Right cardiac atrium (tissue), 5 donors: ENCODE measurements at regions not wholly inside any gene's neighbourhood (a gene's known extent, or its start where the extent isn't known, plus 50 kb on each side); places are given as distances from the start of the nearest gene placed in this dataset.

Experiments
- ATAC-seq, 2 donors: fragments of 200-7000 bp; cut with Tn5 transposase; one replicate each; pipeline versions ENCODE4 v1.8.0 to v1.9.1; 2020; ENCODE audit warnings: moderate library complexity in 2 of 2, mild to moderate bottlenecking in 1 of 2
- DNase-seq, 3 donors: peaks; one replicate each; pipeline ENCODE4 v3.0.0-alpha.2; 2020
- H3K27ac ChIP-seq: one replicate; pipeline ENCODE4 v1.5.1; 2013; ENCODE audit warnings: mild to moderate bottlenecking, low read length, control low read depth, moderate library complexity
- H3K27me3 ChIP-seq: one replicate; pipeline ENCODE4 v1.6.1; 2013; ENCODE audit not compliant: control insufficient read depth, insufficient read depth
- H3K4me1 ChIP-seq: one replicate; pipeline ENCODE4 v1.6.1; 2013; ENCODE audit warnings: low read length; ENCODE audit not compliant: control insufficient read depth, insufficient read depth
- H3K4me3 ChIP-seq: one replicate; pipeline ENCODE4 v1.5.1; 2013; ENCODE audit warnings: low read length, control low read depth
- H3K9me3 ChIP-seq: one replicate; pipeline ENCODE4 v1.6.1; 2013; ENCODE audit warnings: low read length; ENCODE audit not compliant: control insufficient read depth
- WGBS: extraction: QIAGEN DNeasy Blood & Tissue Kit; methylation state at CpG from one replicate; pipeline ENCODE4 v1.1.7; 2013; 5-methylcytosine and 5-hydroxymethylcytosine counted together
- intact Hi-C, 4 donors: fragments of 100-400 bp; cut with DNase I; formaldehyde crosslinking; loops; one replicate each; pipeline versions ENCODE4 v1.11.0 to v1.14.0; 2022 to 2023
- donor health status: healthy with polysubstance abuse.
- donor health status: DM: no; HTN: yes; CAD: no.
- donor health status: DM: no; HTN: no; CAD: no.
- donor health status: DM: no; HTN: yes; CAD: no; lungs with severe emphysema.
- donor health status: DM: yes; HTN: yes; CAD: no.

DNA sequence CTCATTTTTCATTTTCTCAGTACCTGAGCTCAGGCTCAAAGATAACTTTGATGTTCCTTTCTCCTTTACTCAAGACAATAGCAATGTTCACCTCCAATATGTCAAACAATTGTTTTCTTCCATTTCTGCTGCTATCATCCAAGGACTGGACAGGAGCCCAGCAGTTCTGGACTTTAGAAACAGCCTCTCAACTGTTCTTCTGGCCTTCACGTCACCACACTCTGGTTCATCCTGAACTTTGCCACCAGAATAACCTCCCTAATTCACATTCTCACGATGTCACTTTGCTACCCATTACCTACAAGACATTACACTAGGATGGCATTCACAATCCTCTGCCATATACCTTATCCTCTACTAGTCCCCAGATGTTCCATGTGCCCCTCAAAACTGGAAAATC lies 60.6 kb upstream of the PLEKHG1 start:
- DNase-seq (no peak), ATAC-seq (no peak)
- peaks cover 3% of the 10 kb centered on the region for H3K4me1 ChIP-seq
- 86% methylated on average over 2 of the region's 2 CpGs for WGBS
- no peaks in the 10 kb centered on the region for H3K27me3 ChIP-seq
- intact Hi-C loops = no loop called here
- H3K4me3 ChIP-seq = no peak overlapping the region
- H3K27ac ChIP-seq = no peak overlapping the region
- H3K9me3 ChIP-seq = no peaks in the 10 kb centered on the region

DNA sequence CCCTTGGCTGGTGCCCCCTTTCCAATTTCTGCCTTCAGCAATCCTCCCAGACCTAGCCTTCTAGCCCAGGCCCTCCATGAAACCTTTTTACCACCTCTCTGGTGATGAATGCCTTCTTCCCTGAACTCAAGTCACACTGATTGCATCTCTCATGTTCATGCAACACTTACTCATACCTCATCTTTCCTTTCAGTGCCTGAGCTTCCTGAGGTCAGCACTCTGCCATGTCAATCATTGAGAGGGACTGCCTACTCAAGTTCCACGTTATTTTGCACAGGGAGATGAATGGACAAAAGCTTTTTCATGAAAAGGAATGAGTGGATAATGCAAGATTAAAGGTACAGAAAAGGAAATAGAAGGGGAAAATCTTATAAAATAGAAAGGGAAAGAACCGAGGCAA lies 60.1 kb upstream of the PLEKHG1 start:
- Histone ChIP-seq H3K27ac (no peak overlapping the region), H3K4me3 (no peak overlapping the region), H3K9me3 (no peaks in the 10 kb centered on the region), H3K4me1 (peaks cover 3% of the 10 kb centered on the region), H3K27me3 (no peaks in the 10 kb centered on the region)
- DNase-seq (no peak), ATAC-seq (no peak)
- intact Hi-C loops = no loop called here
- 82% methylated on average over 2 of the region's 2 CpGs for WGBS

DNA sequence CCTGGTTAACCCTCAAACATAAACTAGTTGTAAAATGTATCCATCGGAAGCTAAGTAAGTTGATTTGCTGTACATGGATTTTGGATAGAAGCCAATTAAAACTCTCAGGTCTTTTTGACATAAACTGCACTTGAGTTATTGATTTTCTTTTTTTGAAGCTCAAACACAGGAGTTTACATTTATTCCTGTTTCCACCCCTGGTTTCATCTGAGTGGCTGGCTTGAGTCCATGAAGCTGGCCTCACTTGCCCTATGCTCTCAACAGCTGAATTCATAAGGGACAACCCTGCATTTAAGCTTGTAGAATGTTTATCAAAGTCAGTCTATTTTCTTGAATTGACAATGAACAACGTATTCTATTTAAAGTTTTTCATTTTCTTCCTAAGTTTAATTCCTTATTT lies 58.1 kb upstream of the PLEKHG1 start:
- DNase-seq (no peak), ATAC-seq (no peak)
- Histone ChIP-seq H3K4me1 (peaks cover 3% of the 10 kb centered on the region), H3K27ac (no peak overlapping the region), H3K4me3 (no peak overlapping the region), H3K27me3 (no peaks in the 10 kb centered on the region), H3K9me3 (no peaks in the 10 kb centered on the region)
- WGBS = 59% methylated on average over 2 of the region's 2 CpGs
- intact Hi-C loops = no loop called here

DNA sequence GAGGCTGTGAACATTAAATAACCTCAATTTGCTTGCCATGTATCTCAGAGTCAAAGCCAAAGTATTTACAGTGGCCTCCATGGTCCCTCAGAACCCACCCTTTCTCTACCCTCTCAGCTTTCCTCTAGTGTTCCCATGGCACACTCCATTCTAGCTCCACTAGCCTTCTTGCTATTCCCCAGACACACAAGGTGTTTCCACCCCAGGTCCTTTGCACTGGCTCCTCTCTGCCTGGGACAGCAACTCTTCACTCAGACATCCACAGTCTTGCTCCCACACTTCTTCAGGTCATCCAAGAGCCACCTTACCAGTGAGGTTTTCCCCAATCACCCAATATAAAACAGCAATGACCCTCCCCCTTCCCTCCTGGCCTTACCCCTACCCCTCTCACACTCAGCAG lies 56.5 kb upstream of the PLEKHG1 start:
- H3K4me1 ChIP-seq = peaks cover 8% of the 10 kb centered on the region
- intact Hi-C loops = no loop called here
- no peak overlapping the region for H3K27ac ChIP-seq
- no peaks in the 10 kb centered on the region for H3K9me3 ChIP-seq
- ATAC-seq (no peak), DNase-seq (no peak)
- no peak overlapping the region for H3K4me3 ChIP-seq
- H3K27me3 ChIP-seq = no peaks in the 10 kb centered on the region

DNA sequence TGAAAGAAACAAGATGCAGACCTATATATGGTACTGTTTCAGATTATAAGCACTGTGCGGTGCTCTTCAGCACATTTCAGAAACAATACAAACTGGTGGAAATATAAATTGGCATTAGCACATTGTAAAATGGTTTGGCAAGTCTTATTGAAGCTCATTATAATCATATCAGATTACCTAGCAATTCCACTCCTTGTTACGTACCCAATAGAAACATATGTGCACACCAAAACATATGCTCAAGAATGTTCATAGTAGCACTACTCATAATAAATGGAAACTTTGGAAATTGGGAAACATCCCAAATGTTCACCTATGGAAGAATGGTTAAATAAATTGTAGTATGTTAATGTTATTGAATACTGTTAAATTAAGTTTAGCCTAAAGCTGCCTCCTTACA lies 54.9 kb upstream of the PLEKHG1 start:
- intact Hi-C loops = no loop called here
- H3K4me1 ChIP-seq = peaks cover 8% of the 10 kb centered on the region
- no peak for ATAC-seq
- H3K27ac ChIP-seq = no peak overlapping the region
- 97% methylated on average over 2 of the region's 2 CpGs for WGBS
- no peak for DNase-seq
- no peak overlapping the region for H3K4me3 ChIP-seq
- no peaks in the 10 kb centered on the region for H3K27me3 ChIP-seq
- no peaks in the 10 kb centered on the region for H3K9me3 ChIP-seq

DNA sequence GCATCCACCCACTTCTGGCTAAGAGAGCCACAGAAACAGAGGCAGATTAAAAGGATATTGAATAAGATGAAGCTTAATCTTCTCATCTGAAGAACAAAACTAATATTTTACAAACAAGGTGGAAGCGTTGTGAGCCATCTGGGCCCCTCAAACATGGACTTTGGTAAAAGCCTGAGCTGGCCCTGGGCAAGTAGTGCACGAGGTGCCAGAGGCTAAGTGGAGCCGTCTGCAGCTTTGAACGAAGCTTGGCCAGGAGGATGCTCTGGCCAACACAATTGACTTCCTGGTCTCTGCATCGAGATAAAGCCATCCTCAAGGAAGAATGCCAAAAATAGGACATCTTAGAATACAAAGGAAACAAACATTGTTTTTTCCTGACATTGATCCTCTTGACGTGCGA lies 53.2 kb upstream of the PLEKHG1 start:
- 14% methylated on average over 7 of the region's 7 CpGs for WGBS
- intact Hi-C loops = no loop called here
- no peaks in the 10 kb centered on the region for H3K27me3 ChIP-seq
- ATAC-seq (peak; percentile 51 to 53), DNase-seq (peak in 1 of 3 donors; percentile 57)
- H3K4me3 ChIP-seq = no peak overlapping the region
- H3K4me1 ChIP-seq = peaks cover 8% of the 10 kb centered on the region
- no peaks in the 10 kb centered on the region for H3K9me3 ChIP-seq
- no peak overlapping the region for H3K27ac ChIP-seq

DNA sequence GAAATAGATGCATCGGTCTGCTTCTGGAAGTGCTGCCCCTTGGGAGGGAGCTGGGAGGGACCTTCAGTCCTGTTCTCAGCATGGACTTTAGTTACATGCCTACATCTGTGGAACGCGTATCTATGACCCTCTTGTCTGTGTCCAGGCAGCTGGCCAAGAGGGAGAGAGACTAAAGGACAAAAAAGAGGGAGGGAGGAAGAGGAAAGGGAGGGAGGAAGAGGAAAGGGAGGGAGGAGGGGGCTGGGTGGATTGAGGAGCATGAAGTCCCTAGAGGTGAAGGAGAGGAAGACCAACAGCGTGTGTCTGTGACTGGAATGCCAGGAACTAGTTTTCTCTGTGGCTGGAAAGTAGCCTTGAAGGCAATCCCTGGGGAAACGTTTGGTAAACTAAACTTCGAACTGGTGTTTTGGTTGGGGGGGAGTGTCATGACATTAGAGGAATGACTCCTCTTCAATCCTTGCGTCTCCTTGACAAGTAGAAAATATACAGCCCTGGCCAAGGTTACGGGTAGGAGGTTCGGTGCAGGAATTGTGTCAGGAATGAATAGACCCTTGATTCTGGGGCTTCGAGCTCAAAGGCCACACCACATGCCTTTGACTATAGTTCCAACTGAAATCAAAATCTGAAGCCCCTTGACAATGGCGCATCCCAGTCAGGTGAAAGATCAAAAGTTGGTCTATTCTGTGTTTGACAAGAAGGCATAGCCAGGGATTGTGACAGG lies 52.0 kb upstream of the PLEKHG1 start:
- Histone ChIP-seq H3K4me1 (peaks cover 8% of the 10 kb centered on the region), H3K27ac (no peak overlapping the region), H3K4me3 (no peak overlapping the region), H3K27me3 (no peaks in the 10 kb centered on the region), H3K9me3 (no peaks in the 10 kb centered on the region)
- ATAC-seq = peak; percentile 67 to 86
- whole genome bisulfite sequencing = 44% methylated on average over 11 of the region's 11 CpGs
- peak; percentile 50 to 78 (median 68) for DNase-seq
- intact Hi-C loops = no loop called here

DNA sequence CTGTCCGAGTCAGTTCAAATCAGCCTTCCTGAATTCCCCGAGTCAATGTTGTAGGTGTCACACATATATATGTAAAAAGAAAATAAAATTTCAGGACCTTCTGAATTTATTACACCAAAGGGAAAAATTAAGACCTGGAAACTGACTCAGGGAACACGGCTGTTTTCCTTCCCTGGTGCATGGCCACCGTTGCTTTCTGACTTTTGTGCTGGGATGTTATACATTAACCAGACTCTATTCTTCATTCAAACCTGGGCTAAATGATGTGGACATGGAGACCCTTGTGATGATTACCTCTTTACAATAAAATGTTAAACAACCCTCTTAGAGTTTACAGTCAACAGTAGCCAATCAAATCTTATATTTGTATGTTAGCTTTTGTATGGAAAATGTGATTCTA lies 51.4 kb upstream of the PLEKHG1 start:
- intact Hi-C loops = no loop called here
- Histone ChIP-seq H3K4me3 (no peak overlapping the region), H3K4me1 (peaks cover 8% of the 10 kb centered on the region), H3K27ac (no peak overlapping the region), H3K9me3 (no peaks in the 10 kb centered on the region), H3K27me3 (no peaks in the 10 kb centered on the region)
- no peak for ATAC-seq
- DNase-seq = no peak
- WGBS = 97% methylated on average over 4 of the region's 4 CpGs

DNA sequence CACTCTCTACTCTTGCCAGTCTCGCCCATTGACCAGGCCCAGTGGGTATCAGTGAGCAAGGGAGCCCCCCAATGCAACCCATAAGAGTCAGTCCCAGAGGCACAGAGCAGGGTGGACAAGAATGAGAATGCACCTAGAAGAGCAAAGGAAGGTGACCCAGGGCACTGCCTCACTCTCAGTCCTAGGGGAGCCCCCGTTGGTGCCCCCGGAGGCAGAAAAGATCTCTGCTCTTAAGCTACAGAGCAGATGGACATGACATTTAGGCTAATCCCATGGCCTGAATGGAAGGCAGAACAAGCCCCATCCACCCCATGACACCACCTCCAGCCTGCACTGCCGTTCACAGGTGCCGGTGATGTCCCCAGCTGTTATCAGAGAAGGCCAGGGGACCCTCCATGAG lies 50.7 kb upstream of the PLEKHG1 start:
- Histone ChIP-seq H3K4me3 (no peak overlapping the region), H3K27me3 (no peaks in the 10 kb centered on the region), H3K9me3 (no peaks in the 10 kb centered on the region), H3K4me1 (peaks cover 8% of the 10 kb centered on the region), H3K27ac (no peak overlapping the region)
- WGBS = 96% methylated on average over 5 of the region's 5 CpGs
- no peak for DNase-seq
- intact Hi-C loops = no loop called here
- ATAC-seq = no peak

DNA sequence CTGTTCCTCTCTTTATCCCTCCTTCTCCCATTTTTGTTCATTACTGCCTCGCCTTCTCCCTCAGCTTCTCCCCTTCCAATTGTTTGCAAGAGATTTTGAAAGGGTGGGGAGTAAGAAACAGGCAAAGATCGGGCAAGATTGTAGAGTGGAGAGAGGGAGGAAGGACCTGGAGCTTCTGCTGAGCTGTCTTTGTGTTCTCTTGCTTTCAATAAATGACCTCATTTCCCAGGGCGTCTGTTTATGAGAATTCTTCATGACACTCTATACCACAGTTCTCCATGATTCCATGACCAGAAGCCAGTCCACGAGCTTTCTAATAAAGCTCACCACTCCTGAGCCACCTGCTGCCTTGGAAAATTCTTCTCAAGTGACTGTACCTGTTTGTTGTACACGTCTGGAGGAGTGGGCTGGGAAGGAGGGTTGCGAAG lies 50.0 kb upstream of the PLEKHG1 start:
- WGBS = 79% methylated on average over 6 of the region's 6 CpGs
- intact Hi-C loops = no loop called here
- H3K27me3 ChIP-seq = no peaks in the 10 kb centered on the region
- ATAC-seq = no peak
- no peak overlapping the region for H3K27ac ChIP-seq
- H3K9me3 ChIP-seq = no peaks in the 10 kb centered on the region
- no peak overlapping the region for H3K4me3 ChIP-seq
- no peak for DNase-seq
- peaks cover 8% of the 10 kb centered on the region for H3K4me1 ChIP-seq
